HG03039 (cell line): ENCODE measurements at regions not wholly inside any gene's neighbourhood (a gene's known extent, or its start where the extent isn't known, plus 50 kb on each side); places are given as distances from the start of the nearest gene placed in this dataset.
"Not testable (repeated sequence)": the region's sequence is repeated elsewhere in the genome, so short reads cannot be mapped to it uniquely, and the experiment has no call there.

ENCODE experiments used
- ATAC-seq: cut with Tn5 transposase; IDR thresholded peaks from one replicate; pipeline ENCODE4 v1.9.1; 2021; ENCODE audit warnings: mild to moderate bottlenecking, moderate library complexity; ENCODE audit not compliant: unreplicated experiment

GRCh38 chr9:29609282-29609681, 2036.0 kb upstream of the C9orf72 start:
- no peak for ATAC-seq

- ATAC-seq, result no peak
Measured at GRCh38 chr9:29613773-29614172, 2040.5 kb upstream of the C9orf72 start.

GRCh38 chr9:29616844-29617243, 2043.6 kb upstream of the C9orf72 start:
- ATAC-seq, result no peak

GRCh38 chr9:29625292-29625731, 2052.0 kb upstream of the C9orf72 start:
- no peak for ATAC-seq

- no peak for ATAC-seq
Measured at GRCh38 chr9:29625931-29626330, 2052.7 kb upstream of the C9orf72 start.

GRCh38 chr9:29628856-29629255, 2055.6 kb upstream of the C9orf72 start:
- not testable (repeated sequence) for ATAC-seq

GRCh38 chr9:29637471-29638237, 2064.4 kb upstream of the C9orf72 start:
- no peak for ATAC-seq

- no peak for ATAC-seq
Measured at GRCh38 chr9:29640507-29640906, 2067.2 kb upstream of the C9orf72 start.

GRCh38 chr9:29644514-29644913, 2071.2 kb upstream of the C9orf72 start:
- no peak for ATAC-seq

- no peak for ATAC-seq
Measured at GRCh38 chr9:29647451-29647850, 2074.2 kb upstream of the C9orf72 start.

GRCh38 chr9:29648132-29648531, 2074.9 kb upstream of the C9orf72 start:
- no peak for ATAC-seq

GRCh38 chr9:29648601-29649000, 2075.3 kb upstream of the C9orf72 start:
- no peak for ATAC-seq

- ATAC-seq, result no peak
Measured at GRCh38 chr9:29656641-29657406, 2083.5 kb upstream of the C9orf72 start.

- ATAC-seq, result no peak
Measured at GRCh38 chr9:29657821-29658220, 2084.5 kb upstream of the C9orf72 start.

GRCh38 chr9:29659014-29659413, 2085.7 kb upstream of the C9orf72 start:
- no peak for ATAC-seq

- no peak for ATAC-seq
Measured at GRCh38 chr9:29659736-29660135, 2086.5 kb upstream of the C9orf72 start.

- no peak for ATAC-seq
Measured at GRCh38 chr9:29668732-29669131, 2095.5 kb upstream of the C9orf72 start.

- ATAC-seq, result no peak
Measured at GRCh38 chr9:29669613-29670012, 2096.3 kb upstream of the C9orf72 start.

GRCh38 chr9:29685531-29685930, 2112.2 kb upstream of the C9orf72 start:
- no peak for ATAC-seq

- no peak for ATAC-seq
Measured at GRCh38 chr9:29691145-29691544, 2117.9 kb upstream of the C9orf72 start.

- ATAC-seq, result no peak
Measured at GRCh38 chr9:29691758-29692407, 2118.6 kb upstream of the C9orf72 start.

GRCh38 chr9:29697011-29697410, 2123.7 kb upstream of the C9orf72 start:
- no peak for ATAC-seq
